ENCODE measurements at regions not wholly inside any gene's neighbourhood (a gene's known extent, or its start where the extent isn't known, plus 50 kb on each side); places are given as distances from the start of the nearest gene placed in this dataset.
"Not testable (repeated sequence)": the region's sequence is repeated elsewhere in the genome, so short reads cannot be mapped to it uniquely, and the experiment has no call there.

GRCh38 chr3:198151867-198152266, 191.8 kb downstream of the LMLN start:
- FAIRE-seq; H3K27ac ChIP-seq (ENCODE audit: control insufficient read depth, insufficient read depth, low read length); H3K9me3 ChIP-seq (ENCODE audit: control insufficient read depth, low read depth, low read length); H3K79me2 ChIP-seq (ENCODE audit: control insufficient read depth, insufficient read depth, low read length); H3K4me2 ChIP-seq (ENCODE audit: control insufficient read depth, extremely low read depth, insufficient read depth, low read depth, low read length); H3K27me3 ChIP-seq (ENCODE audit: control insufficient read depth, extremely low read depth, insufficient read depth, low read length); H3K4me1 ChIP-seq (ENCODE audit: control insufficient read depth, extremely low read depth, insufficient read depth, low read length); H4K20me1 ChIP-seq (ENCODE audit: control insufficient read depth, extremely low read depth, insufficient read depth, low read length); DNase-seq (ENCODE audit: low read depth, low spot score); H3K36me3 ChIP-seq (ENCODE audit: control insufficient read depth in 2 of 2, extremely low read depth in 1 of 2, insufficient read depth in 2 of 2, low read length in 2 of 2); H3K4me3 ChIP-seq (ENCODE audit: control insufficient read depth in 2 of 3, extremely low read depth in 1 of 3, insufficient read depth in 2 of 3, low read depth in 1 of 3, low read length in 3 of 3); dilution Hi-C loops (cut with MboI; ENCODE audit: extremely low pct_ligation_motif_present, low sequenced_read_pairs); H2AFZ ChIP-seq (ENCODE audit: control insufficient read depth, low read length); H3K9ac ChIP-seq (ENCODE audit: control insufficient read depth, extremely low read depth, insufficient read depth, low read length); H3K9me1 ChIP-seq (ENCODE audit: control insufficient read depth, extremely low read depth, insufficient read depth, low read length): not testable (repeated sequence)

DNA sequence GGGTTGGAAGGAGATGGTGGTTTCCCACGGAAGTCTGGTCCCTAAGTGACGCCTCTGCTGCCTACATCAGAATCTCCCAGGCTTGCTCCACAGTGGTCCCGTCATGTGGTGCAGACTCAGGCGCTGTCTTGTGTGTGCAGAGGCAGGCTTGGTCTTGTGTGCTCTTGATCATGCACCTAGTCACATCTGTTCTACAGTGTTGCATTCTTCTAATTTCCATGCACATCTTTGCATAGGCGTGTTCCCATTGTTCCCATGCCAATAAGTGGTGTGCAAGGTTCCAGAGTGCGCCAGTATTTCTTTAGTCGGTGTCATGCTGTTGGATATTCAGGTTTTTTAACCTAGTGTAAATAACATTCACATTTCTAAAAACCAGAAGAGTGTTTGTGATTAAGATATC, 195.8 kb downstream of the LMLN start:
- H3K9me1 ChIP-seq (ENCODE audit: control insufficient read depth, extremely low read depth, insufficient read depth, low read length); dilution Hi-C loops (cut with MboI; ENCODE audit: extremely low pct_ligation_motif_present, low sequenced_read_pairs); DNase-seq (ENCODE audit: low read depth, low spot score); H3K4me2 ChIP-seq (ENCODE audit: control insufficient read depth, extremely low read depth, insufficient read depth, low read depth, low read length); H3K4me1 ChIP-seq (ENCODE audit: control insufficient read depth, extremely low read depth, insufficient read depth, low read length); FAIRE-seq; H3K27me3 ChIP-seq (ENCODE audit: control insufficient read depth, extremely low read depth, insufficient read depth, low read length); H3K79me2 ChIP-seq (ENCODE audit: control insufficient read depth, insufficient read depth, low read length); H4K20me1 ChIP-seq (ENCODE audit: control insufficient read depth, extremely low read depth, insufficient read depth, low read length); H3K9me3 ChIP-seq (ENCODE audit: control insufficient read depth, low read depth, low read length); H3K9ac ChIP-seq (ENCODE audit: control insufficient read depth, extremely low read depth, insufficient read depth, low read length); H2AFZ ChIP-seq (ENCODE audit: control insufficient read depth, low read length); H3K4me3 ChIP-seq (ENCODE audit: control insufficient read depth in 2 of 3, extremely low read depth in 1 of 3, insufficient read depth in 2 of 3, low read depth in 1 of 3, low read length in 3 of 3); H3K27ac ChIP-seq (ENCODE audit: control insufficient read depth, insufficient read depth, low read length); H3K36me3 ChIP-seq (ENCODE audit: control insufficient read depth in 2 of 2, extremely low read depth in 1 of 2, insufficient read depth in 2 of 2, low read length in 2 of 2): not testable (repeated sequence)

DNA sequence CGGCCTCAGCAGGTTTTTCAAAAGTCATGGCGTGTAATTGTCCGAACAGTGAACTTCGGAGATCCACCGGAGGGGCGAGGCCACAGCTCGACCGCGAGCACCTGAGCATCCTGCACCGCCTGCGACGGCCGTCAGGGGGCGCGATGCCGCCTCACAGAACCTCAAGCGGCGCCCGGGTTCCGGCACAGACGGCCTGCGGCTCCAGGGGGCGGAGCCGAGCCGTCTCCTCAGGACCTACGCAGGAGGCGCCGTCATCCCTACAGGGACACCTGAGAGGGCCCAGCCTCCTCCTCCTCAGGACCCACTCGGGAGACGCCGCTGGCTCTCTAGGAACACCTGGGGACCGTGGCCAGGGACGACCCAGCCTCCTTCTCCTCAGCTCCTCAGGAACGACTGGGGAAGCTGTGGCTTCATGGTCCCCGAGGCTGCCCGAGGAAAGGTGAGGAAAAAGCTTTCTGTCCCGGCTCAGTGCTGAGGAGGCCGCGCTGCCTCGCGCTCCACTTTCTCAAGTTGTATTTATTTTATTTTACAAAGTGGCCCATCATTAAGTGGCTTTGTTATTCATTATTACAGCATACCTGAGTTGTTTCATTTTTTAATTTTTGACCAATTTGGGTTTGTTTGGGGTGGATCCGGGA, 197.3 kb downstream of the LMLN start:
- not testable (repeated sequence) for H3K4me3 ChIP-seq (ENCODE audit: control insufficient read depth in 2 of 3, extremely low read depth in 1 of 3, insufficient read depth in 2 of 3, low read depth in 1 of 3, low read length in 3 of 3); H3K27me3 ChIP-seq (ENCODE audit: control insufficient read depth, extremely low read depth, insufficient read depth, low read length); DNase-seq (ENCODE audit: low read depth, low spot score)

GRCh38 chr3:198158007-198158406, 198.0 kb downstream of the LMLN start:
- H3K36me3 ChIP-seq (ENCODE audit: control insufficient read depth in 2 of 2, extremely low read depth in 1 of 2, insufficient read depth in 2 of 2, low read length in 2 of 2); H3K9ac ChIP-seq (ENCODE audit: control insufficient read depth, extremely low read depth, insufficient read depth, low read length); dilution Hi-C loops (cut with MboI; ENCODE audit: extremely low pct_ligation_motif_present, low sequenced_read_pairs); H2AFZ ChIP-seq (ENCODE audit: control insufficient read depth, low read length); FAIRE-seq; DNase-seq (ENCODE audit: low read depth, low spot score); H3K27me3 ChIP-seq (ENCODE audit: control insufficient read depth, extremely low read depth, insufficient read depth, low read length); H4K20me1 ChIP-seq (ENCODE audit: control insufficient read depth, extremely low read depth, insufficient read depth, low read length); H3K4me1 ChIP-seq (ENCODE audit: control insufficient read depth, extremely low read depth, insufficient read depth, low read length); H3K27ac ChIP-seq (ENCODE audit: control insufficient read depth, insufficient read depth, low read length); H3K79me2 ChIP-seq (ENCODE audit: control insufficient read depth, insufficient read depth, low read length); H3K9me3 ChIP-seq (ENCODE audit: control insufficient read depth, low read depth, low read length); H3K9me1 ChIP-seq (ENCODE audit: control insufficient read depth, extremely low read depth, insufficient read depth, low read length); H3K4me2 ChIP-seq (ENCODE audit: control insufficient read depth, extremely low read depth, insufficient read depth, low read depth, low read length); H3K4me3 ChIP-seq (ENCODE audit: control insufficient read depth in 2 of 3, extremely low read depth in 1 of 3, insufficient read depth in 2 of 3, low read depth in 1 of 3, low read length in 3 of 3): not testable (repeated sequence)

More for the DNA sequence above, 197.3 kb downstream of the LMLN start:
- H3K4me2 ChIP-seq (ENCODE audit: control insufficient read depth, extremely low read depth, insufficient read depth, low read depth, low read length); H3K4me1 ChIP-seq (ENCODE audit: control insufficient read depth, extremely low read depth, insufficient read depth, low read length); H2AFZ ChIP-seq (ENCODE audit: control insufficient read depth, low read length); H3K9me1 ChIP-seq (ENCODE audit: control insufficient read depth, extremely low read depth, insufficient read depth, low read length); H4K20me1 ChIP-seq (ENCODE audit: control insufficient read depth, extremely low read depth, insufficient read depth, low read length); H3K9ac ChIP-seq (ENCODE audit: control insufficient read depth, extremely low read depth, insufficient read depth, low read length); H3K9me3 ChIP-seq (ENCODE audit: control insufficient read depth, low read depth, low read length); H3K27ac ChIP-seq (ENCODE audit: control insufficient read depth, insufficient read depth, low read length); H3K79me2 ChIP-seq (ENCODE audit: control insufficient read depth, insufficient read depth, low read length); FAIRE-seq; H3K36me3 ChIP-seq (ENCODE audit: control insufficient read depth in 2 of 2, extremely low read depth in 1 of 2, insufficient read depth in 2 of 2, low read length in 2 of 2); dilution Hi-C loops (cut with MboI; ENCODE audit: extremely low pct_ligation_motif_present, low sequenced_read_pairs): not testable (repeated sequence)

All from keratinocyte (primary cell).